Hippocampal formation (tissue), 2 donors: ENCODE measurements at regions not wholly inside any gene's neighbourhood (a gene's known extent, or its start where the extent isn't known, plus 50 kb on each side); places are given as distances from the start of the nearest gene placed in this dataset.

Source experiments
- DNase-seq, 2 donors: peaks; one replicate each; lab custom pipeline; 2025; lab: John Stamatoyannopoulos, UW

GRCh38 chr12:25755136-25755970 is 202.3 kb upstream of the LMNTD1 start:
- DNase-seq, result no peak

- DNase-seq, result no peak
Observed at GRCh38 chr12:25755971-25756260, 202.6 kb upstream of the RASSF8 start.

- no peak for DNase-seq
Observed at GRCh38 chr12:25757037-25757665, 201.3 kb upstream of the RASSF8 start.

- no peak for DNase-seq
Observed at GRCh38 chr12:25759752-25760151, 198.7 kb upstream of the RASSF8 start.

- DNase-seq, result no peak
Observed at GRCh38 chr12:25761356-25761755, 197.1 kb upstream of the RASSF8 start.

- DNase-seq, result no peak
Observed at GRCh38 chr12:25764409-25764808, 194.1 kb upstream of the RASSF8 start.

- DNase-seq, result no peak
Observed at GRCh38 chr12:25764892-25765291, 193.6 kb upstream of the RASSF8 start.

- no peak for DNase-seq
Observed at GRCh38 chr12:25767606-25768005, 190.9 kb upstream of the RASSF8 start.

GRCh38 chr12:25768151-25768550 is 190.3 kb upstream of the RASSF8 start:
- DNase-seq, result no peak

GRCh38 chr12:25769082-25769945 is 189.2 kb upstream of the RASSF8 start:
- DNase-seq, result no peak

- no peak for DNase-seq
Observed at GRCh38 chr12:25771041-25771440, 187.4 kb upstream of the RASSF8 start.

- DNase-seq, result no peak
Observed at GRCh38 chr12:25771476-25771875, 187.0 kb upstream of the RASSF8 start.

- DNase-seq, result no peak
Observed at GRCh38 chr12:25775968-25776367, 182.5 kb upstream of the RASSF8 start.

- DNase-seq, result no peak
Observed at GRCh38 chr12:25780771-25781170, 177.7 kb upstream of the RASSF8 start.

- no peak for DNase-seq
Observed at GRCh38 chr12:25781232-25781631, 177.2 kb upstream of the RASSF8 start.

- no peak for DNase-seq
Observed at GRCh38 chr12:25783566-25783965, 174.9 kb upstream of the RASSF8 start.

- no peak for DNase-seq
Observed at GRCh38 chr12:25784669-25785068, 173.8 kb upstream of the RASSF8 start.

GRCh38 chr12:25785134-25785533 is 173.3 kb upstream of the RASSF8 start:
- no peak for DNase-seq

- no peak for DNase-seq
Observed at GRCh38 chr12:25787701-25788100, 170.8 kb upstream of the RASSF8 start.

GRCh38 chr12:25788707-25789442 is 169.6 kb upstream of the RASSF8 start:
- no peak for DNase-seq

- no peak for DNase-seq
Observed at GRCh38 chr12:25789541-25789944, 168.9 kb upstream of the RASSF8 start.

GRCh38 chr12:25792031-25792430 is 166.5 kb upstream of the RASSF8 start:
- no peak for DNase-seq
